DMS 273 (cell line): ENCODE measurements at regions not wholly inside any gene's neighbourhood (a gene's known extent, or its start where the extent isn't known, plus 50 kb on each side); places are given as distances from the start of the nearest gene placed in this dataset.
A peak's percentile ranks its signal among the peaks of the same experiment; 100 is the strongest.

Experiments
- DNase-seq: peaks from one replicate; lab custom pipeline; 2025; ENCODE audit not compliant: unreplicated experiment; lab: John Stamatoyannopoulos, UW

DNA sequence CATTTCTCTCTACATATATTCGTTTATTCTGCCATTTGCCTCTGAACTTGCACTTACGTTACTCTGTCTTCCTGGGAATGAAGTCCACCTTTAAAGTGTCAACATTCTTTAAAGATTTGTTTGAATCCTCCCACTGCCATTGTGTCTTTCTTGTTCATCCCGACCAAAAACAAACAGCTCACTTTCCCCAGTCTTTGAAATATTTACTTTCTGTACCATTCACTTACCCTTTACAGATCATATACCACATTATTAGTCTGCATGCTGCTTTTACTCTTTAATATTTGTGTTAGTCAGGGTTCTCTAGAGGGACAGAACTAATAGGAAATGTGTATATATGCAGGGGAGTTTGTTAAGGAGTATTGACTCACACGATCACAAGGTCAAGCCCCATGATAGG lies 176.6 kb upstream of the STARD13 start:
- DNase-seq, result no peak

DNA sequence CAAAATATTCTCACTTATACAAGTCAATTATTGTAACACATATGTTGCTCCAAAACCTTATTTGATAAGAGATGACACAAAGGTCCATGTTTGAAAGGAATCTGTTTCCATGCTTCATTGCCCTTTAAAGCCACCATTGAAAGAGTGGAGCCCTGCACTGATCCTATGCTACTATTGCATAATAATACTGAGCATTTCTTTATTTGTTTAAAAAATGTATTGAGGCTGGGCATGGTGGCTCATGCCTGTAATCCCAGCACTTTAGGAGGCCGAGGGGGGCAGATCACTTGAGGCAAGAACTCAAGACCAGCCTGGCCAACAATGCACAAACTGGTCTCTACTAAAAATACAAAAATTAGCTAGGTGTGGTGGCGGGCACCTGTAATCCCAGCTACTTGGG lies 178.8 kb upstream of the STARD13 start:
- DNase-seq, result no peak

GRCh38 chr13:33466262-33466661 lies 180.7 kb upstream of the STARD13 start:
- DNase-seq, result no peak

DNA sequence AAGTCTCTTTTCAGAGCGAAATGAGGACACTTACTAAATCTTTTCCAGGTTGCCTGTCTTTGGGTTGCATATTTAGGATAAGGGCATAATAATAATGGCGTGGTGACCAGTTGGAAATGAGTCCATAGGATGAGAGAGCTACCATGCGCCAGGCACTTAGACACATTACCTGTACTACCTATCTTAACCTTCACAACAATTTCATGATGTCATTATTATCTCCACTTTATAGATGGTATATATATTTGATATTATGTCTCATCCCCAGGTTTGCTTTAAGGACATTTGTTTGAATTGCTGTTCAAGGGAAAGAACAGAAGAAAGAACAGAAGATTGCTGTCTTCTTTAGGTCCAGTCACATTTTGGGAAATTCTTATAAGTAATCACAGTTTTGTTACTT lies 182.0 kb upstream of the STARD13 start:
- DNase-seq, result no peak

GRCh38 chr13:33471204-33471603 lies 185.6 kb upstream of the STARD13 start:
- DNase-seq, result no peak

- no peak for DNase-seq
These were observed 186.9 kb upstream of the STARD13 start for GRCh38 chr13:33472446-33472845.

DNA sequence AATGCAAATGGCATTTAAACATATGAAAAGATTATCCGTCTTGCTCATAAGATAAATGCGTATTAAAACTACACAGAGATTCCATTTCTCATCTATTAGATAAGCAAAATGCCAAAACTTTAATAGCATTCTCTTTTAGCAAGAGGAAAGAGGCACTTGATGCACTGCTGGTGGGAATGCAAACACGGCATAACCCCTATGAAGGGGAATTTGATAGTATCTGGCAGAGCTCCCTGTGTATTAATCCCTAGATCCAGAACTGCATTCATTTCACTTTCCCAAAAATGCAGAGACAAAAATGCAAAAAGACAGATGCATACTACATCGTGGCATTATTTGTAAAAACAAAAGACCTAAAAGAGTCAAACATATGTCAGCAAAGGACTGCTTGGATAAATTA lies 193.6 kb upstream of the STARD13 start:
- DNase-seq, result no peak

DNA sequence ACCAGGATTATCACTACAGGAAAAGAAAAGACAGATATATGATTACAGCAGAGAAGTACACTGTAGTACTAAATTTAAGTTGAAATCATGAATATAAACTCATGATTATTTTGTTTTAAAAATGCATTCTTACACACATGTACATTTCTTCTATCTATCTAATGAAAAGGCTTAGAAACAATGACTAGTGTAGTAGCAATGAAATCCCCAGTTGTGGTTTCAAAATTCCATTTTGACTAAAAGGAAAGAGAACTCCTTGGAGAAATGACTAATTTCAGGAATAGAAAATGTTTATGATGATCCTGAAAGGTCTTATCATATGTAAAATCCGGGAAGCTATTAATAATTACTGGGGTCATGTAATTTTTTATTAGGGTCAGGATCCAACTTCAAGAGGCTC lies 195.0 kb upstream of the STARD13 start:
- no peak for DNase-seq

- DNase-seq, result no peak
These were observed 197.9 kb upstream of the STARD13 start for GRCh38 chr13:33483471-33483870.

- no peak for DNase-seq
These were observed 199.7 kb upstream of the STARD13 start for GRCh38 chr13:33485247-33485646.

DNA sequence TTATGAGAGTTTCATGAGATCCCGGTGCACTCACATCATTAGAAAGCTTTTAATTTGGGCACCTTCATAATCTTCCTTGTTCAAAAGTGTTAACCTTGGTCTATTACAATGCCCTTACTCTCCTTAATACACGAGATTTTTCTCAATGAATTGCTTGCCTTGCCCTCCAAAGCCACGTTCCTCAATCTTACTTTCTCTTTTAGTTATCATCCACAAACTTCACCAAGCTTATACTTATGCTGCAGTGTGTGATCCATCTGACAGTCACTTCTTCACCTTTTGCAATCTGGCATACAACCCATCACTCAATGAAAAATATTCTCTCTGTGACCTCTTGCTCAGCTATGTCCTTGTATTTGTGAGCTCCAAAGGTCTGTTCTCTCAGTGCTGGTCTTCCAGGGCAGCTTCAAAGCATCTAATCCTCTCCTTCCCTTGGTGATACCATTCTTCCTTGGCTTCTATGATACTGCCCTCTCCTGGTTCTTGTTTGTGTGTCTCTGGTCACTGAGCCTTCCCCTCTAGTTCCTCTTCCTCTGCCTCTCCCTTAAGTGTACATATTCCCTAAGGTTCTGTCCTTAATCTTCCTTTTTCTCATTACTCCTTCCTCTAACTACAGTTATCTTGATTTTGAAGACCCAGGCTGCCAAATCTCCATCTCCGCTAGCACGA lies 202.2 kb upstream of the STARD13 start:
- DNase-seq, result peak; percentile 14

GRCh38 chr13:33489563-33489962 lies 204.0 kb upstream of the STARD13 start:
- DNase-seq, result no peak

GRCh38 chr13:33490461-33491327 lies 205.1 kb upstream of the STARD13 start:
- no peak for DNase-seq

GRCh38 chr13:33493672-33494365 lies 208.3 kb upstream of the STARD13 start:
- no peak for DNase-seq

GRCh38 chr13:33494596-33495204 lies 209.1 kb upstream of the STARD13 start:
- no peak for DNase-seq

DNA sequence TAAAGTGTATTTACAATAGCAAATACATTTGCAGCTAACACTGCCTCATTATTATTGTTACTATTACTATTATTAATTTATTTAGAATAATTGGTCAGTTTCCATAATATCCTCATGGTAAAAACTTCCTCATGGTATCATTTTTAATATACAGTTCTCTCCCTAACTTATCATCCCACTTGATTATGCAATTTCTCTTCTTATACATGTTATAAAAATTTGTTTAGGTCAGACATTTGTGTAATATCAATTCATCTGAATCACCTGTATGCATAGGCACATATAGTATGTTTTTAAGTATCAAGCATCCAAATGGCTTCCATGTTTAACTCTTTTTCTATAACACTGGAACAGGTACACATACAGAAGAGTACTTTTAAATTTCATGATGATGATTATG lies 210.8 kb upstream of the STARD13 start:
- no peak for DNase-seq

GRCh38 chr13:33497146-33497845 lies 211.7 kb upstream of the STARD13 start:
- DNase-seq, result no peak

GRCh38 chr13:33508060-33508459 lies 222.5 kb upstream of the STARD13 start:
- no peak for DNase-seq

GRCh38 chr13:33509642-33510229 lies 224.2 kb upstream of the STARD13 start:
- no peak for DNase-seq

DNA sequence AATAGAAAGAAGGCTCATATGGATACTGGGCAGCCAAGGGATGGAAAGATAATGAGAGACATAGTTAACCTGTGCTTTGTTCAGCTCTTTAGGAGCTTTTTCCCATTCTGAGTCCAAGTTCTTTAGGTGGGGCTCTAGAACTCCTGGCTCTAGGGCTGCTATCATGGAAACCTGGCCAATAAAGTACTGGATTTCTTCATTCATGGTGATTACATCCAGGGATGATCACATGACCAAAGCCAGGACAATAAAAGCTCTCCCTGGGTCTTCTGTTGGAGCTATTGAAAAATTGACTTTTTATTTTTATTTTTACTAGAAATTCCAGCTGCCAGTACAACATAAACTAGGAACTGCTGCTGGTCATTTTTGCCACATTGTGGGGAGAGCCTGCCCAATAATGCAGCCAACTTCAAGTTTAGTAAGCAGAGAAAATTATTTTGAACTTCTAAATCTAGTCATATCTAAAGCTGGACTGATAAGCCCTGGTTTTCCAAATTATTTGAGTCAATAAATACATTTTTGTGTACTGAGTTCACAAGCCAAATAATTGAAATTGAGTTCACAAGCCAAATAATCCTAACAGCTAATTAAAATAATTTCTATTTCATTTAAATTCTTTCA lies 224.9 kb upstream of the STARD13 start:
- DNase-seq, result no peak
